ENCODE measurements at regions not wholly inside any gene's neighbourhood (a gene's known extent, or its start where the extent isn't known, plus 50 kb on each side); places are given as distances from the start of the nearest gene placed in this dataset.
"Not testable (repeated sequence)": the region's sequence is repeated elsewhere in the genome, so short reads cannot be mapped to it uniquely, and the experiment has no call there.

- ChIA-PET CTCF (no interaction called here), POLR2A (no interaction called here)
- Mint-ChIP-seq H3K4me3 (no peak overlapping the region), H3K9me3 (no peaks in the 10 kb centered on the region), H3K27ac (no peak overlapping the region), H3K27me3 (no peaks in the 10 kb centered on the region), H3K4me1 (no peaks in the 10 kb centered on the region), H3K36me3 (ENCODE audit: low read depth) (no peaks in the 10 kb centered on the region)
- DNase-seq = no peak
Measured at GRCh38 chr9:75462866-75463265, 374.6 kb downstream of the OSTF1 start.

- ChIA-PET CTCF (no interaction called here), POLR2A (no interaction called here)
- Mint-ChIP-seq H3K36me3 (ENCODE audit: low read depth) (no peaks in the 10 kb centered on the region), H3K4me1 (no peaks in the 10 kb centered on the region), H3K4me3 (no peak overlapping the region), H3K27ac (no peak overlapping the region), H3K27me3 (no peaks in the 10 kb centered on the region), H3K9me3 (no peaks in the 10 kb centered on the region)
- no peak for DNase-seq
Measured at GRCh38 chr9:75463871-75464270, 375.6 kb downstream of the OSTF1 start.

- DNase-seq = no peak
- H3K36me3 Mint-ChIP-seq (ENCODE audit: low read depth) = no peaks in the 10 kb centered on the region
- no peaks in the 10 kb centered on the region for H3K27me3 Mint-ChIP-seq
- H3K4me1 Mint-ChIP-seq = no peaks in the 10 kb centered on the region
- H3K27ac Mint-ChIP-seq = no peak overlapping the region
- POLR2A ChIA-PET = no interaction called here
- no peak overlapping the region for H3K4me3 Mint-ChIP-seq
- no peaks in the 10 kb centered on the region for H3K9me3 Mint-ChIP-seq
- CTCF ChIA-PET = interaction anchor here (0.6 kb wide), 1 partner anchor 11 kb away, joined by 3 read pairs; no protein-coding TSS in a partner anchor
Measured at GRCh38 chr9:75464726-75465125, 376.4 kb downstream of the OSTF1 start.

DNA sequence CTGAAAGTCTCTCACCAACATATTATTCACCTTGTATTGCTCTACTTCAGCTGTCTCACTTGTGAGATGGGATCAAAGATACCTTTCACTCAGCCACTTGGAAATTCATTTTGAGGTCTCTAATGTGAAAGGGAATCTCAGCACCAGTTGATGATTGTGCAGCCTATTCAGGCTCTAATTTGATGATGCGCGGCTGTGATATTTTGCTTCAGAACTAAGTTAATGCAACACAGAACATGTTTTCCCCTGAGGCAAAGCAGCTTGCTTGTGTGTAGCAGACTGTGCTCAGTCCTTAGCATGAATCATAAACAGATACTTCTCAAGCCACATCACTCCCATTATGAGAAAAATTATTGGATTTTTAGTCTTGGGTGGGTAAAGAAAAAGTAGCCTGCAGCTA, 378.8 kb downstream of the OSTF1 start:
- Mint-ChIP-seq H3K27ac (no peak overlapping the region), H3K36me3 (ENCODE audit: low read depth) (no peaks in the 10 kb centered on the region), H3K4me3 (no peak overlapping the region), H3K9me3 (no peaks in the 10 kb centered on the region), H3K4me1 (no peaks in the 10 kb centered on the region), H3K27me3 (peaks cover 1% of the 10 kb centered on the region)
- ChIA-PET CTCF (interaction anchor here (0.6 kb wide), 1 partner anchor 227 kb away, joined by 3 read pairs; no protein-coding TSS in a partner anchor), POLR2A (no interaction called here)
- DNase-seq = no peak

DNA sequence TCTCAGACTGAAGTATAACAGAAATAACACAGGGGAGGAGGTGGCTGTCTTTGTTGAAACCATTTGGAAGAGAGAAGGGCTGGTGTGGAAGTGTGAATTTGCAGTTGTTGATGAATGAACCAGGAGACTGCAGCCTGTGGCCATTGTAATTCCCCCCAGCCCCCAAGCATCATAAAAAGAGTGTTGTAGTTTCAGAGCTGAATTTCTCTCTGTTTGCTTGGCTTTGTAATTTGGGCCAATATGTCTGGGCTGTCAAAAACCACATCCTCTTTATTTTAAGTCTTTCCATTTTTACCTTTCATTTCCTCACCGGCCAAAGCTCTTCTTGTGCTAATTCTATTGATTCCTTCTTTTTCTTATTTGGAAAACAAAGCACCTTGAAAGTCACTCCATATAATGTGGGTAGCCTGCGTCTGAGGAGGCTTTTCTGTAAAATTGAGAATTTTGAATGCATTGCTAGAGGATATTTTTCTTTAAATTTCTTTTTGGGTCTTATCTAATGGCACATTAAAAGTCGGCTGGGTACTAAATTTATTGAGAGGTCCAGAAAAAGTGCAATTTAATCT, 383.3 kb downstream of the OSTF1 start:
- POLR2A ChIA-PET = no interaction called here
- Mint-ChIP-seq H3K4me1 (no peaks in the 10 kb centered on the region), H3K27ac (no peak overlapping the region), H3K4me3 (no peak overlapping the region), H3K9me3 (no peaks in the 10 kb centered on the region), H3K27me3 (peaks cover 1% of the 10 kb centered on the region), H3K36me3 (ENCODE audit: low read depth) (no peaks in the 10 kb centered on the region)
- CTCF ChIA-PET = no interaction called here
- DNase-seq = no peak

DNA sequence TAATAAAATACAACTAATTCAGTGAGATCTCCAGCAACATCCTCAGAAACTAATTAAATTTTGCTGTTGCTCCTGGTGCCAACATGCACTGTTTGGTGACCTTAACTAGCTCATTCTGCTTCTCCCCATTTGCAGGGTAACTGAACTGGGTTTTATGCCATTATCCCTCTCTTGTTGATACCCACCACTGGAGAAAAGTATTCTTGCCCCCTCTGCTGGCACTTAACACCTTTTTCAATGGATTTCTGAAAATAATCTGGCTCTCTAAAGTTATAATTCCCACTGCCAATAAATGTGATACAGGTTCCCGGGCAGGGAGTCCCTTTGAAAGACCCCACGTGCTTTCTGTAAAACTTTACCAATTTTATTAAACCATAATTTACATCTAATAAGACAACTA, 394.3 kb downstream of the OSTF1 start:
- Mint-ChIP-seq H3K9me3 (no peaks in the 10 kb centered on the region), H3K4me1 (no peaks in the 10 kb centered on the region), H3K36me3 (ENCODE audit: low read depth) (no peaks in the 10 kb centered on the region), H3K4me3 (no peak overlapping the region), H3K27ac (no peak overlapping the region), H3K27me3 (no peaks in the 10 kb centered on the region)
- ChIA-PET CTCF (no interaction called here), POLR2A (no interaction called here)
- DNase-seq = no peak

- no peaks in the 10 kb centered on the region for H3K9me3 Mint-ChIP-seq
- CTCF ChIA-PET = no interaction called here
- POLR2A ChIA-PET = no interaction called here
- no peaks in the 10 kb centered on the region for H3K36me3 Mint-ChIP-seq (ENCODE audit: low read depth)
- H3K27me3 Mint-ChIP-seq = no peaks in the 10 kb centered on the region
- H3K4me1 Mint-ChIP-seq = no peaks in the 10 kb centered on the region
- DNase-seq = no peak
- no peak overlapping the region for H3K4me3 Mint-ChIP-seq
- H3K27ac Mint-ChIP-seq = no peak overlapping the region
Measured at GRCh38 chr9:75483636-75484035, 395.3 kb downstream of the OSTF1 start.

GRCh38 chr9:75487856-75488718, 399.8 kb downstream of the OSTF1 start:
- Mint-ChIP-seq H3K36me3 (ENCODE audit: low read depth) (no peaks in the 10 kb centered on the region), H3K27me3 (no peaks in the 10 kb centered on the region), H3K4me1 (no peaks in the 10 kb centered on the region), H3K27ac (no peak overlapping the region), H3K9me3 (no peaks in the 10 kb centered on the region), H3K4me3 (no peak overlapping the region)
- ChIA-PET CTCF (no interaction called here), POLR2A (no interaction called here)
- DNase-seq = no peak

DNA sequence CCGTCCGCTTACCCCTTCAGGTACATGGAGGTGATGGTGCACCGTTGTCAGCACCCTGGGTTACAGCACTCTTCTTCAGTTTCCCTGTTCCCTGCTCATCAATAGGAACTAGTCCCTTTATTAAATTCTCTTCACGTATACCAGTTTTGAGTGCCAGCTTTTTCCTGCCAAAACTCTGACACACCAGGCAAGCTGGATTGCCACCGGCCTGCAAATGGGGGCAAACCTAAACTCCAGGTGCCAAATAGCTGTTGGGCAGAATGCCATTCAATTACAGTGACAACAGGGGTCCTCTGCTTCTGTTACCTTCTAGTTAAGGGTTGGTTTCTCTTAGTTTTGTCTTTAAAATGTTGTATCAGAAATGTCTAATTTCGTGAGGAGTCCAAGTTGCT, 400.4 kb downstream of the OSTF1 start:
- no peak overlapping the region for H3K4me3 Mint-ChIP-seq
- no peaks in the 10 kb centered on the region for H3K4me1 Mint-ChIP-seq
- H3K9me3 Mint-ChIP-seq = no peaks in the 10 kb centered on the region
- POLR2A ChIA-PET = no interaction called here
- no peak overlapping the region for H3K27ac Mint-ChIP-seq
- DNase-seq = no peak
- no peaks in the 10 kb centered on the region for H3K36me3 Mint-ChIP-seq (ENCODE audit: low read depth)
- CTCF ChIA-PET = no interaction called here
- H3K27me3 Mint-ChIP-seq = no peaks in the 10 kb centered on the region

GRCh38 chr9:75490326-75490725, 400.1 kb upstream of the PCSK5 start:
- no peaks in the 10 kb centered on the region for H3K27me3 Mint-ChIP-seq
- H3K4me3 Mint-ChIP-seq = no peak overlapping the region
- POLR2A ChIA-PET = no interaction called here
- no peak for DNase-seq
- CTCF ChIA-PET = no interaction called here
- no peaks in the 10 kb centered on the region for H3K4me1 Mint-ChIP-seq
- H3K9me3 Mint-ChIP-seq = no peaks in the 10 kb centered on the region
- no peaks in the 10 kb centered on the region for H3K36me3 Mint-ChIP-seq (ENCODE audit: low read depth)
- no peak overlapping the region for H3K27ac Mint-ChIP-seq

DNA sequence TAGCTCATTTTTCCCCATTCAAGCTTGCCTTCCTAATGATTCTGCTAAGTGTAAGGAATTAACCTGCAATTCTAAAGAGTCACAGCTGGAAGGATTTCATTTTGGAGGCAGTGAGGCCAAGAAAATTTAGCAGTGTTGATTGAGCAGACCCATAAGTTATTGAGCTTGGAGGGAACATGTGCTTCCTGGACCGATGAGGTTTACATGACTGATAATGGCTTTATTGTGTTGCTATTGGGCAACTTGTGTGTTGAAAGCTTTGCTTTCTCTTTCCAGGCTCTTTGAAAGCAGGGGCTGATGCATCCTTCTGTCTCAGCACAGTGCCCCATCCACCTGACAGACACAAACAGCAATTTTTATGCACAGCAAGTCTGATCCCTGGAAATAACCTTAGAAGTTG, 398.9 kb upstream of the PCSK5 start:
- Mint-ChIP-seq H3K4me1 (no peaks in the 10 kb centered on the region), H3K9me3 (no peaks in the 10 kb centered on the region), H3K27me3 (no peaks in the 10 kb centered on the region), H3K4me3 (no peak overlapping the region), H3K27ac (no peak overlapping the region), H3K36me3 (ENCODE audit: low read depth) (no peaks in the 10 kb centered on the region)
- DNase-seq = no peak
- ChIA-PET POLR2A (no interaction called here), CTCF (no interaction called here)

- Mint-ChIP-seq H3K27ac (no peak overlapping the region), H3K9me3 (no peaks in the 10 kb centered on the region), H3K27me3 (no peaks in the 10 kb centered on the region), H3K4me3 (no peak overlapping the region), H3K4me1 (no peaks in the 10 kb centered on the region), H3K36me3 (ENCODE audit: low read depth) (no peaks in the 10 kb centered on the region)
- CTCF ChIA-PET = no interaction called here
- POLR2A ChIA-PET = no interaction called here
- no peak for DNase-seq
Measured at GRCh38 chr9:75499812-75500211, 390.7 kb upstream of the PCSK5 start.

DNA sequence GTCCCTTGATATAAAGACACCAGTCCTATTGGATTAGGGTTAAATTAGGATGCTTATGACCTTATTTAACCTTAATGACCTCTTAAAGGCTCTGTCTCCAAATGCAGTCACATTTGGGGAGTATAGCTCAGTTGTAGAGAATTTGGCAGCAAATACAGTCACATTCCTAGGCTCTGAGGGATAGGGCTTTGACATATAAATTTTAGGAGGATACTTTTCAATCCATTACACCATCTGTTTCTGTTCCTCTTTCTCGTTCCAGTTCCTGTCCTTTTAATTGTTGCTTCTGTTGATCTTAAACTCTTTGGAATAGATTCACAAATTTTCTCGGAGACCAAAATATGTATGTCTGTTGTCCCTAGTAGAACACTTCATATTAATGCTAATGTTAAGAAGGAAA, 390.0 kb upstream of the PCSK5 start:
- Mint-ChIP-seq H3K4me3 (no peak overlapping the region), H3K9me3 (no peaks in the 10 kb centered on the region), H3K27ac (no peak overlapping the region), H3K27me3 (no peaks in the 10 kb centered on the region), H3K4me1 (no peaks in the 10 kb centered on the region), H3K36me3 (ENCODE audit: low read depth) (no peaks in the 10 kb centered on the region)
- ChIA-PET POLR2A (no interaction called here), CTCF (no interaction called here)
- no peak for DNase-seq

DNA sequence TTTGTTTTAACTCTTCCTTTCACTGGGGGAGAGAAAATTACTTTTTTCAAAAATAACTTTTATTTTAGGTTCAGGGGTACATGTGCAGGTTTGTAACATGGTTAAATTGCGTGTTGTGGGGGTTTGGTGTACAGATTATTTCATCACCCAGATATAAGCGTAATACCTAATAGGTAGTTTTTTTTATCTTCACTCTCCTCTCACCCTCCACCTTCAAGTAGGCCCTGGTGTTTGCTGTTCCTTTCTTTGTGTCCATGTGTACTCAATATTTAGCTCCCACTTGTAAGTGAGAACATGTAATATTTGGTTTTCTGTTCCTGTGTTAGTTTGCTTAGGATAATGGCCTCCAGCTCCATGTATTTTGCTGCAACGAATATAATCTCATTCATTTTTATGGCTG, 389.5 kb upstream of the PCSK5 start:
- H3K4me3 Mint-ChIP-seq; H3K27ac Mint-ChIP-seq; POLR2A ChIA-PET; H3K9me3 Mint-ChIP-seq; H3K4me1 Mint-ChIP-seq; H3K36me3 Mint-ChIP-seq (ENCODE audit: low read depth); CTCF ChIA-PET; DNase-seq; H3K27me3 Mint-ChIP-seq: not testable (repeated sequence)

Measured in activated CD4-positive, alpha-beta memory T cell treated with anti-CD3 and anti-CD28 coated beads, Interleukin-2, amount 10 ng/mL, durations not matched to agents 7 days and 5 days (primary cell).